IPS-15b (cell line): ENCODE measurements at regions not wholly inside any gene's neighbourhood (a gene's known extent, or its start where the extent isn't known, plus 50 kb on each side); places are given as distances from the start of the nearest gene placed in this dataset.

Experiments
- H3K27me3 ChIP-seq: one replicate; pipeline ENCODE4 v1.6.1; 2013; ENCODE audit warnings: low read length; ENCODE audit not compliant: control insufficient read depth, insufficient read depth
- H3K36me3 ChIP-seq: one replicate; pipeline ENCODE4 v1.6.1; 2013; ENCODE audit warnings: low read length; ENCODE audit not compliant: control insufficient read depth, insufficient read depth
- H3K4me1 ChIP-seq: one replicate; pipeline ENCODE4 v1.6.1; 2013; ENCODE audit warnings: mild to moderate bottlenecking, low read length; ENCODE audit not compliant: control insufficient read depth, insufficient read depth
- H3K4me3 ChIP-seq: one replicate; pipeline ENCODE4 v1.5.1; 2013; ENCODE audit warnings: low read depth, low read length
- H3K9ac ChIP-seq: one replicate; pipeline ENCODE4 v1.6.1; 2013; ENCODE audit warnings: low read depth, mild to moderate bottlenecking, low read length
- H3K9me3 ChIP-seq: one replicate; pipeline ENCODE4 v1.6.1; 2013; ENCODE audit warnings: mild to moderate bottlenecking, low read length; ENCODE audit not compliant: control insufficient read depth, insufficient read depth

GRCh38 chr2:42905341-42906110, 113.1 kb upstream of the HAAO start:
- no peak overlapping the region for H3K9ac ChIP-seq
- H3K36me3 ChIP-seq: no peaks in the 10 kb centered on the region
- H3K4me1 ChIP-seq: peaks cover 3% of the 10 kb centered on the region
- peaks cover 3% of the 10 kb centered on the region for H3K27me3 ChIP-seq
- no peaks in the 10 kb centered on the region for H3K9me3 ChIP-seq
- no peak overlapping the region for H3K4me3 ChIP-seq

GRCh38 chr2:42904576-42904876, 112.1 kb upstream of the HAAO start:
- no peaks in the 10 kb centered on the region for H3K9me3 ChIP-seq
- H3K9ac ChIP-seq: no peak overlapping the region
- H3K4me3 ChIP-seq: no peak overlapping the region
- no peaks in the 10 kb centered on the region for H3K36me3 ChIP-seq
- peaks cover 3% of the 10 kb centered on the region for H3K27me3 ChIP-seq
- H3K4me1 ChIP-seq: peaks cover 3% of the 10 kb centered on the region

- H3K9me3 ChIP-seq: no peaks in the 10 kb centered on the region
- H3K27me3 ChIP-seq: peaks cover 3% of the 10 kb centered on the region
- no peak overlapping the region for H3K4me3 ChIP-seq
- no peaks in the 10 kb centered on the region for H3K36me3 ChIP-seq
- no peak overlapping the region for H3K9ac ChIP-seq
- peaks cover 3% of the 10 kb centered on the region for H3K4me1 ChIP-seq
Measured at GRCh38 chr2:42903821-42904575, 111.6 kb upstream of the HAAO start.

- no peaks in the 10 kb centered on the region for H3K36me3 ChIP-seq
- H3K4me1 ChIP-seq: peaks cover 3% of the 10 kb centered on the region
- no peak overlapping the region for H3K9ac ChIP-seq
- H3K4me3 ChIP-seq: no peak overlapping the region
- no peaks in the 10 kb centered on the region for H3K9me3 ChIP-seq
- H3K27me3 ChIP-seq: peaks cover 3% of the 10 kb centered on the region
Measured at GRCh38 chr2:42902939-42903709, 110.7 kb upstream of the HAAO start.

GRCh38 chr2:42901076-42901640, 108.8 kb upstream of the HAAO start:
- Histone ChIP-seq H3K9ac (no peak overlapping the region), H3K9me3 (no peaks in the 10 kb centered on the region), H3K36me3 (no peaks in the 10 kb centered on the region), H3K4me3 (no peak overlapping the region), H3K4me1 (no peaks in the 10 kb centered on the region), H3K27me3 (no peaks in the 10 kb centered on the region)

- Histone ChIP-seq H3K36me3 (no peaks in the 10 kb centered on the region), H3K4me1 (no peaks in the 10 kb centered on the region), H3K9ac (no peak overlapping the region), H3K9me3 (no peaks in the 10 kb centered on the region), H3K4me3 (no peak overlapping the region), H3K27me3 (no peaks in the 10 kb centered on the region)
Measured at GRCh38 chr2:42900289-42900891, 108.0 kb upstream of the HAAO start.

GRCh38 chr2:42897358-42897757, 105.0 kb upstream of the HAAO start:
- H3K4me3 ChIP-seq: no peak overlapping the region
- no peaks in the 10 kb centered on the region for H3K9me3 ChIP-seq
- no peaks in the 10 kb centered on the region for H3K36me3 ChIP-seq
- H3K4me1 ChIP-seq: no peaks in the 10 kb centered on the region
- no peaks in the 10 kb centered on the region for H3K27me3 ChIP-seq
- H3K9ac ChIP-seq: no peak overlapping the region

- Histone ChIP-seq H3K36me3 (no peaks in the 10 kb centered on the region), H3K4me3 (no peak overlapping the region), H3K9ac (no peak overlapping the region), H3K4me1 (no peaks in the 10 kb centered on the region), H3K9me3 (no peaks in the 10 kb centered on the region), H3K27me3 (no peaks in the 10 kb centered on the region)
Measured at GRCh38 chr2:42895791-42896135, 103.4 kb upstream of the HAAO start.

- Histone ChIP-seq H3K4me1 (no peaks in the 10 kb centered on the region), H3K27me3 (no peaks in the 10 kb centered on the region), H3K9me3 (no peaks in the 10 kb centered on the region), H3K9ac (no peak overlapping the region), H3K36me3 (no peaks in the 10 kb centered on the region), H3K4me3 (no peak overlapping the region)
Measured at GRCh38 chr2:42895134-42895790, 102.9 kb upstream of the HAAO start.

- no peaks in the 10 kb centered on the region for H3K4me1 ChIP-seq
- no peaks in the 10 kb centered on the region for H3K36me3 ChIP-seq
- no peak overlapping the region for H3K9ac ChIP-seq
- H3K9me3 ChIP-seq: no peaks in the 10 kb centered on the region
- no peak overlapping the region for H3K4me3 ChIP-seq
- no peaks in the 10 kb centered on the region for H3K27me3 ChIP-seq
Measured at GRCh38 chr2:42893047-42893758, 100.8 kb upstream of the HAAO start.
